ENCODE measurements at regions not wholly inside any gene's neighbourhood (a gene's known extent, or its start where the extent isn't known, plus 50 kb on each side); places are given as distances from the start of the nearest gene placed in this dataset.

- TF ChIP-seq CTCF (IDR thresholded peaks at IDR 0.05; ENCODE audit: low read depth, low read length, poor library complexity, severe bottlenecking) (no peak), EZH2phosphoT487 (IDR thresholded peaks at IDR 0.05; ENCODE audit: borderline replicate concordance, low read length) (no peak)
These were observed 1991.3 kb upstream of the C9orf72 start for GRCh38 chr9:29564564-29564963.

Measured in DOHH2 (cell line).